GM12878 (cell line): ENCODE measurements at regions not wholly inside any gene's neighbourhood (a gene's known extent, or its start where the extent isn't known, plus 50 kb on each side); places are given as distances from the start of the nearest gene placed in this dataset.

ENCODE experiments used
- CBFB ChIP-seq: IDR thresholded peaks from 2 replicates; pipeline ENCODE4 v1.6.1; 2016; ENCODE audit warnings: antibody characterized with exemption, low read depth
- CTCF ChIP-seq, 3 experiments: IDR thresholded peaks in 2 of 3; conservative IDR thresholded peaks in 1 of 3; 2 replicates each; pipeline ENCODE4 v1.5.1; 2011; ENCODE audit warnings: low read depth in 3 of 3, low read length in 3 of 3, mild to moderate bottlenecking in 3 of 3, control low read depth in 2 of 3, moderate library complexity in 2 of 3, inconsistent platforms in 1 of 3, mixed read lengths in 1 of 3; ENCODE audit not compliant: control insufficient read depth in 2 of 3, insufficient read depth in 1 of 3; ENCODE audit errors: extremely low read depth in 1 of 3
- EP300 ChIP-seq, 2 experiments: fragments of 150-350 bp in 1 of 2; IDR thresholded peaks; 2 replicates each; pipeline ENCODE4 v1.6.1; 2011 to 2012; ENCODE audit warnings: low read depth in 2 of 2, low read length in 2 of 2, borderline replicate concordance in 1 of 2, improper control_type of control experiment in 1 of 2, inconsistent platforms in 1 of 2; ENCODE audit not compliant: control insufficient read depth in 1 of 2
- EZH2 ChIP-seq: IDR thresholded peaks from 2 replicates; pipeline ENCODE4 v1.6.1; 2012; ENCODE audit warnings: low read depth, mild to moderate bottlenecking, control low read depth, inconsistent platforms, low read length, borderline replicate concordance; ENCODE audit not compliant: control insufficient read depth
- IRF3 ChIP-seq: fragments of 450-650 bp; IDR thresholded peaks from 2 replicates; pipeline ENCODE4 v1.6.1; 2014; ENCODE audit warnings: mild to moderate bottlenecking
- MAX ChIP-seq: IDR thresholded peaks from 2 replicates; pipeline ENCODE4 v1.6.1; 2012; ENCODE audit warnings: low read depth, low read length, improper control_type of control experiment
- MYC ChIP-seq: IDR thresholded peaks from 2 replicates; pipeline ENCODE4 v1.6.1; 2011; ENCODE audit warnings: mild to moderate bottlenecking, low read length, moderate library complexity, inconsistent platforms; ENCODE audit not compliant: insufficient read depth, insufficient replicate concordance, insufficient read length, severe bottlenecking
- NRF1 ChIP-seq: conservative IDR thresholded peaks from 2 replicates; pipeline ENCODE4 v1.6.1; 2011; ENCODE audit warnings: mild to moderate bottlenecking, low read depth, low read length, improper control_type of control experiment
- POLR2A ChIP-seq: IDR thresholded peaks from 2 replicates; pipeline ENCODE4 v1.6.1; 2011; ENCODE audit warnings: low read depth, mild to moderate bottlenecking, low read length
- TAF1 ChIP-seq: IDR thresholded peaks from 2 replicates; pipeline ENCODE4 v1.6.1; 2011; ENCODE audit warnings: mild to moderate bottlenecking, low read depth, low read length, borderline replicate concordance
- YY1 ChIP-seq: IDR thresholded peaks from 2 replicates; pipeline ENCODE4 v1.6.1; 2011; ENCODE audit warnings: low read depth, mild to moderate bottlenecking, low read length
- ZBTB33 ChIP-seq: fragments of 450-650 bp; IDR thresholded peaks from 2 replicates; pipeline ENCODE4 v1.6.1; 2017; ENCODE audit warnings: mild to moderate bottlenecking
- ZNF592 ChIP-seq: fragments of 450-650 bp; IDR thresholded peaks from 2 replicates; pipeline ENCODE4 v1.6.1; 2017; ENCODE audit warnings: mild to moderate bottlenecking, moderate library complexity

GRCh38 chrX:74195120-74195519 lies 108.9 kb upstream of the ZCCHC13 start:
- TF ChIP-seq CTCF (IDR thresholded peaks at IDR 0.05 in 2 of 3, conservative IDR thresholded peaks at IDR 0.05 in 1 of 3; ENCODE audit: control insufficient read depth in 2 of 3, extremely low read depth in 1 of 3, insufficient read depth in 1 of 3, low read depth in 3 of 3, low read length in 3 of 3): no peak
- no peak for TF ChIP-seq MAX
- TF ChIP-seq IRF3: no peak
- TF ChIP-seq EP300 (IDR thresholded peaks at IDR 0.05; ENCODE audit: borderline replicate concordance in 1 of 2, control insufficient read depth in 1 of 2, low read depth in 2 of 2, low read length in 2 of 2): no peak
- no peak for TF ChIP-seq TAF1
- no peak for TF ChIP-seq ZBTB33
- no peak for TF ChIP-seq POLR2A
- no peak for TF ChIP-seq YY1
- TF ChIP-seq NRF1: no peak
- TF ChIP-seq EZH2: no peak
- no peak for TF ChIP-seq ZNF592
- no peak for TF ChIP-seq CBFB
- no peak for TF ChIP-seq MYC
